ENCODE measurements at regions not wholly inside any gene's neighbourhood (a gene's known extent, or its start where the extent isn't known, plus 50 kb on each side); places are given as distances from the start of the nearest gene placed in this dataset.

DNA sequence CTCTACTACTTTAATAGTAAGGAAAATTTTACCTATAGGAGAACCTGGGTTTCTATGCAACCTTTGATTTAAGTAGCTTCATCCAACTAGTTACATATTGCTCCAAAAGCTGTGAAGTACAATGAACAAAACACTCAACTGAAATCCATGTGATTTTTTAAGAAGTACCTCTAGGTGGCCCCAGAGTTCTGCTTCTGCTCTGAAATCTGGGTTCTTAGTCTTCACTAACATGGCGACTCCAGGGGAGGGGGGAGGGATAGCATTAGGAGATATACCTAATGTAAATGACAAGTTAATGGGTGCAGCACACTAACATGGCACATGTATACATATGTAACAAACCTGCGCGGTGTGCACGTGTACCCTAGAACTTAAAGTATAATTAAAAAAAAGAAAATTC lies 73.4 kb upstream of the MAGEB2 start:
- no peak overlapping the region for H3K4me3 Mint-ChIP-seq
- H3K79me2 ChIP-seq (replicated peaks; ENCODE audit: insufficient read depth), result no peaks in the 10 kb centered on the region
- ATAC-seq, result peak; percentile 52
- no peak overlapping the region for H3K27ac Mint-ChIP-seq
- DNase-seq (ENCODE audit: low spot score), result peak; percentile 65
- H3K4me1 Mint-ChIP-seq, result no peaks in the 10 kb centered on the region
- no peak overlapping the region for H2AFZ ChIP-seq
- no peaks in the 10 kb centered on the region for H3F3A ChIP-seq (replicated peaks; ENCODE audit: low read depth)
- H3K4me3 ChIP-seq, result no peak overlapping the region
- H3K27ac ChIP-seq (ENCODE audit: low read depth), result no peak overlapping the region
- TF ChIP-seq, protein P1, sequence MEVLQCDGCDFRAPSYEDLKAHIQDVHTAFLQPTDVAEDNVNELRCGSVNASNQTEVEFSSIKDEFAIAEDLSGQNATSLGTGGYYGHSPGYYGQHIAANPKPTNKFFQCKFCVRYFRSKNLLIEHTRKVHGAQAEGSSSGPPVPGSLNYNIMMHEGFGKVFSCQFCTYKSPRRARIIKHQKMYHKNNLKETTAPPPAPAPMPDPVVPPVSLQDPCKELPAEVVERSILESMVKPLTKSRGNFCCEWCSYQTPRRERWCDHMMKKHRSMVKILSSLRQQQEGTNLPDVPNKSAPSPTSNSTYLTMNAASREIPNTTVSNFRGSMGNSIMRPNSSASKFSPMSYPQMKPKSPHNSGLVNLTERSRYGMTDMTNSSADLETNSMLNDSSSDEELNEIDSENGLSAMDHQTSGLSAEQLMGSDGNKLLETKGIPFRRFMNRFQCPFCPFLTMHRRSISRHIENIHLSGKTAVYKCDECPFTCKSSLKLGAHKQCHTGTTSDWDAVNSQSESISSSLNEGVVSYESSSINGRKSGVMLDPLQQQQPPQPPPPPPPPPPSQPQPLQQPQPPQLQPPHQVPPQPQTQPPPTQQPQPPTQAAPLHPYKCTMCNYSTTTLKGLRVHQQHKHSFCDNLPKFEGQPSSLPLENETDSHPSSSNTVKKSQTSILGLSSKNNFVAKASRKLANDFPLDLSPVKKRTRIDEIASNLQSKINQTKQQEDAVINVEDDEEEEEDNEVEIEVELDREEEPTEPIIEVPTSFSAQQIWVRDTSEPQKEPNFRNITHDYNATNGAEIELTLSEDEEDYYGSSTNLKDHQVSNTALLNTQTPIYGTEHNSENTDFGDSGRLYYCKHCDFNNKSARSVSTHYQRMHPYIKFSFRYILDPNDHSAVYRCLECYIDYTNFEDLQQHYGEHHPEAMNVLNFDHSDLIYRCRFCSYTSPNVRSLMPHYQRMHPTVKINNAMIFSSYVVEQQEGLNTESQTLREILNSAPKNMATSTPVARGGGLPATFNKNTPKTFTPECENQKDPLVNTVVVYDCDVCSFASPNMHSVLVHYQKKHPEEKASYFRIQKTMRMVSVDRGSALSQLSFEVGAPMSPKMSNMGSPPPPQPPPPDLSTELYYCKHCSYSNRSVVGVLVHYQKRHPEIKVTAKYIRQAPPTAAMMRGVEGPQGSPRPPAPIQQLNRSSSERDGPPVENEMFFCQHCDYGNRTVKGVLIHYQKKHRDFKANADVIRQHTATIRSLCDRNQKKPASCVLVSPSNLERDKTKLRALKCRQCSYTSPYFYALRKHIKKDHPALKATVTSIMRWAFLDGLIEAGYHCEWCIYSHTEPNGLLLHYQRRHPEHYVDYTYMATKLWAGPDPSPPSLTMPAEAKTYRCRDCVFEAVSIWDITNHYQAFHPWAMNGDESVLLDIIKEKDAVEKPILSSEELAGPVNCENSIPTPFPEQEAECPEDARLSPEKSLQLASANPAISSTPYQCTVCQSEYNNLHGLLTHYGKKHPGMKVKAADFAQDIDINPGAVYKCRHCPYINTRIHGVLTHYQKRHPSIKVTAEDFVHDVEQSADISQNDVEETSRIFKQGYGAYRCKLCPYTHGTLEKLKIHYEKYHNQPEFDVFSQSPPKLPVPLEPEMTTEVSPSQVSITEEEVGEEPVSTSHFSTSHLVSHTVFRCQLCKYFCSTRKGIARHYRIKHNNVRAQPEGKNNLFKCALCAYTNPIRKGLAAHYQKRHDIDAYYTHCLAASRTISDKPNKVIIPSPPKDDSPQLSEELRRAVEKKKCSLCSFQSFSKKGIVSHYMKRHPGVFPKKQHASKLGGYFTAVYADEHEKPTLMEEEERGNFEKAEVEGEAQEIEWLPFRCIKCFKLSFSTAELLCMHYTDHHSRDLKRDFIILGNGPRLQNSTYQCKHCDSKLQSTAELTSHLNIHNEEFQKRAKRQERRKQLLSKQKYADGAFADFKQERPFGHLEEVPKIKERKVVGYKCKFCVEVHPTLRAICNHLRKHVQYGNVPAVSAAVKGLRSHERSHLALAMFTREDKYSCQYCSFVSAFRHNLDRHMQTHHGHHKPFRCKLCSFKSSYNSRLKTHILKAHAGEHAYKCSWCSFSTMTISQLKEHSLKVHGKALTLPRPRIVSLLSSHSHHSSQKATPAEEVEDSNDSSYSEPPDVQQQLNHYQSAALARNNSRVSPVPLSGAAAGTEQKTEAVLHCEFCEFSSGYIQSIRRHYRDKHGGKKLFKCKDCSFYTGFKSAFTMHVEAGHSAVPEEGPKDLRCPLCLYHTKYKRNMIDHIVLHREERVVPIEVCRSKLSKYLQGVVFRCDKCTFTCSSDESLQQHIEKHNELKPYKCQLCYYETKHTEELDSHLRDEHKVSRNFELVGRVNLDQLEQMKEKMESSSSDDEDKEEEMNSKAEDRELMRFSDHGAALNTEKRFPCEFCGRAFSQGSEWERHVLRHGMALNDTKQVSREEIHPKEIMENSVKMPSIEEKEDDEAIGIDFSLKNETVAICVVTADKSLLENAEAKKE (CRISPR knock-in tag; IDR thresholded peaks at IDR 0.05), result no peak
- TF ChIP-seq CREB1 (CRISPR knock-in tag; IDR thresholded peaks at IDR 0.05; ENCODE audit: low read depth) (no peak), ZNF331 (CRISPR knock-in tag; IDR thresholded peaks at IDR 0.05; ENCODE audit: low read depth) (no peak), EZH2 (IDR thresholded peaks at IDR 0.05; ENCODE audit: low read depth, unreplicated experiment) (no peak), REST (IDR thresholded peaks at IDR 0.05; ENCODE audit: unreplicated experiment) (no peak), CTCF (conservative IDR thresholded peaks at IDR 0.05; ENCODE audit: low read depth in 2 of 2) (peak; percentile 61 to 63), EZH2phosphoT487 (IDR thresholded peaks at IDR 0.05; ENCODE audit: unreplicated experiment) (no peak), NANOG (IDR thresholded peaks at IDR 0.05; ENCODE audit: borderline replicate concordance) (no peak)
- no peaks in the 10 kb centered on the region for H4K20me1 ChIP-seq (replicated peaks; ENCODE audit: insufficient read depth)
- no peaks in the 10 kb centered on the region for H3K9me3 Mint-ChIP-seq
- no peaks in the 10 kb centered on the region for H3K36me3 ChIP-seq (ENCODE audit: insufficient read depth)
- no peaks in the 10 kb centered on the region for H3K36me3 Mint-ChIP-seq (ENCODE audit: low read depth)
- no peak overlapping the region for H3K4me2 ChIP-seq
- no peaks in the 10 kb centered on the region for H3K27me3 Mint-ChIP-seq (ENCODE audit: insufficient read depth, low read depth, poor library complexity)
- no peaks in the 10 kb centered on the region for H3K4me1 ChIP-seq (ENCODE audit: insufficient read depth)
- no peaks in the 10 kb centered on the region for H3K27me3 ChIP-seq (ENCODE audit: insufficient read depth)
- no peaks in the 10 kb centered on the region for H3K9me2 ChIP-seq (ENCODE audit: insufficient read depth)

Data from GM23338 (cell line).